HG03103 (cell line): ENCODE measurements at regions not wholly inside any gene's neighbourhood (a gene's known extent, or its start where the extent isn't known, plus 50 kb on each side); places are given as distances from the start of the nearest gene placed in this dataset.
"Not testable (repeated sequence)": the region's sequence is repeated elsewhere in the genome, so short reads cannot be mapped to it uniquely, and the experiment has no call there.

Source experiments
- ATAC-seq: cut with Tn5 transposase; IDR thresholded peaks from one replicate; pipeline ENCODE4 v1.9.1; 2021; ENCODE audit warnings: low read depth; ENCODE audit not compliant: unreplicated experiment

GRCh38 chr14:30153717-30154116, 226.1 kb upstream of the PRKD1 start:
- ATAC-seq: no peak

DNA sequence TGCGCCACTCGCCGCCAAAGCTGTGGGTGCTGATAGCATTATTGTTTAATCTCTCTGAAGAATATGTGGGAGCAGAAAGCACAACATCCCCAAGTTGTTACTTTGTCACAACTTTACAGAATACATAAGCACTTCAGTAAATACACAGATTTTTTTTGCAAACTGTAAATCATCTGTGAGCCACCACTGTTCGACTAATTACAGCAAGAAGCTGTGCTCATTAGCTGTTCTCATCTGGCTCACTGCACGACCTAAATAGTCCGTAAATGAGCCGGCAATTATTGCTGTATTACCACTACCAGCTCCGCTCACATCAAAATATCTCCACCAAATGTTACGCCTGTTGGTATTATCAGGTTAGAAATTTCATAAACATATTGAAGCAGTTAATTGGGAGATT, 228.9 kb upstream of the PRKD1 start:
- ATAC-seq: no peak

DNA sequence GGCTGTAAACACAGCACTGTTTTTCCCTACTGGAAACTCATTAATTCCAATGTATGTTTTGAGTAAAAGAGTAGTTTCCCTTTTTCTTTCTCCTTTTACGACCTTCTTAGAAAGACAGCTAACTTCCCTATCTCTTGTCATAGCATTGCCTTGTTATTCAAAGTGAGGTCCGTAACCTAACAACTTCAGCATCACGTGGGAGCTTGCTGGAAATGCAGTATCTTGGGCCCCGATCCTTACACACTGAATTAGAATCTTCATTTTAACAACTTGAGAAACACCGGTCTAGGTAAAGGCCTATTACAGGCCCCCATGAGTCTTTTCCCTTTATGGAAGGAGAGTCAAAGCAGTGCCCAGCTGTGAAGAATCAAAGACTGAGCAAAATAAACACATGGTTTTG, 230.7 kb upstream of the PRKD1 start:
- ATAC-seq: no peak

- ATAC-seq: no peak
These were observed 231.7 kb upstream of the PRKD1 start for GRCh38 chr14:30159374-30159773.

DNA sequence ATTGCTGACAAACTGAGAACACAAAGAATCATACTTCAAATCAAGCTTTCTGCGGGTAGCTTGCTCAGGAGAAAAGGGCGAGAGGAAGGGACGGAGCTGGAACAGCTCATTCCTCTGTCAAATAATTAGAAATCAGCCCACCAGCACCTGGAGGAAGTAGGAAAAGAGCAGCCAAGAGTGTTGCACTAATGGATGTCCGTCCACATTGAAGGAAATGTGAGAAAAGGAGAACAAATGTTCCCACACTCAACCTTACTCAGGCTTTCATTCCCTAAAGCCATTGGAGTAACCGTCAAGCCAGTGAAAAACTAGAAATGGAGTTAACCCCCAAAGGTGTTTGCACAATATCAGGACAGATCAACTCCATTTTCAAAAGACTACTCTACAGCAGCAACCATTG, 233.0 kb upstream of the PRKD1 start:
- no peak for ATAC-seq

DNA sequence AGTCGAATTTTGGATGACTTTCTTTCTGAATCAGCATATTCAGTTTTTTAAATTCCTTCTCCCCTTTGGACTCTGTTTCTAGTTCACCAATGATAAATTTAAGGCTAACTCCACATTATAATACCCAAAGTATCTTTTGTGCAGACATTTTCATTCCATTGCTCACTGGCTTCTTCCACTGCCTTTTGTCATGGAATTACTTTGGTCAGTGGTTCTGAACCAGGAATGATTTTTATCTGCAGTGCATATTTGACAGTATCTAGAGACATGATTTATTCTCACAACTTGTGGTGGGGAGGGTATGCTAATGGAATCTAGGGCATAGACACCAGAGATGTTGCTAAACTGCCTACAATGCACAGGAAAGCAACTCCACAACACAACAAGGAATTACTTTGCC, 234.4 kb upstream of the PRKD1 start:
- ATAC-seq: no peak

DNA sequence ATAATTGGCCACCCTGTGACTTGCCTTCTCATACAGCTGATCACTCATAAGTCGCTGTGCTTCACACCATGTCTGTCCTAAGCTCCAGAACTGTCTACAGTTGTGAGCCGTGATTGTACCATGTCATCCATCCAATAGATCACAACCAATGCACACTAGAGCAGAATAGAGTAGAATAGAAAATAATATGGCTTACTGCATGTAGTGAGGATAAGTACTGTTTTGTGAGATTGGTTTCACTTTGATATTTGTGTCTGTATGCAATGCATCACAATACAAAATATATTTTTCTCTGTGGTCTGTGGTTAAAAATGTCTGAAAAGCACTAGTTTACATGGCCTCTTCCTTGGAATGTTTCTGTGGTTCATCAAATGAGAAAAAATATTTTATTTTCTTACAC, 237.6 kb upstream of the PRKD1 start:
- no peak for ATAC-seq

DNA sequence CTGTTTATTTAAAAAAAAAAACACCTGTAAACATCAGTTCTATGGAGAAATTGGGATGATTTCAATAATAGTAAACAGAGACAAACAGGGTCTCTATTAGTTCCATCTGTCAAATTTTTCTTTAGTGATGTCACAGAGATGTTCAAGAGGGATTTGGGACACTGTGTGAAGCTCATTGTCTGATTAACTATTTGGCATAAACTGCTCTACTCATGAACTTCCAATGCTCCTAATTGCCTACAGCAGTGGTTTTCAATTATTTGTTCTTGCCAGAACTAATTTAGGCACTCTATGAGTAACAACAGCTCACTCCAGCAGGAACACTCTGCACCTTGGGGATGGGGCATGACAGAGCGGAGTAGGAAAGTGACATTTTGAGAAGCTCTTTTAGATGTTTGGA, 250.1 kb upstream of the PRKD1 start:
- no peak for ATAC-seq

GRCh38 chr14:30179381-30180130, 251.9 kb upstream of the PRKD1 start:
- no peak for ATAC-seq

GRCh38 chr14:30180219-30180618, 252.6 kb upstream of the PRKD1 start:
- ATAC-seq: no peak

DNA sequence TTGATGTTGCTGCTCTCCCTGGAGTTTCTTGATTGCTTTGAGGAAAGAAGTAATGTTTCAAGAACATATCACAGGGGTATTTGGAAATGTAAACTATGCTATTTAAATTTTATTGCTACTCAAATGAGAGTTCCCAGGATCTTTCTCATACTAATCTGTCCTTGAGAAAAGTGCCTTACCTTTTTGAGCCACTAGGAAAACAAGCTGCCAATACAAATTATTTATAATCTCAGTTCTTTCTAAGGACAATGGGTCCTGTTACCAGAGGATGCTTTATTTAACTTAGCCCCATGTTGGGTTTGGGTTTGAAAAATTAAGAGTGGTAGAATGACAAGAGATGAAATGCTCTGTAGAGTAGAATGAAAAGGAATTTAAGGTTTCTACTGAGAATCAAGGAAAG, 258.2 kb upstream of the PRKD1 start:
- no peak for ATAC-seq

DNA sequence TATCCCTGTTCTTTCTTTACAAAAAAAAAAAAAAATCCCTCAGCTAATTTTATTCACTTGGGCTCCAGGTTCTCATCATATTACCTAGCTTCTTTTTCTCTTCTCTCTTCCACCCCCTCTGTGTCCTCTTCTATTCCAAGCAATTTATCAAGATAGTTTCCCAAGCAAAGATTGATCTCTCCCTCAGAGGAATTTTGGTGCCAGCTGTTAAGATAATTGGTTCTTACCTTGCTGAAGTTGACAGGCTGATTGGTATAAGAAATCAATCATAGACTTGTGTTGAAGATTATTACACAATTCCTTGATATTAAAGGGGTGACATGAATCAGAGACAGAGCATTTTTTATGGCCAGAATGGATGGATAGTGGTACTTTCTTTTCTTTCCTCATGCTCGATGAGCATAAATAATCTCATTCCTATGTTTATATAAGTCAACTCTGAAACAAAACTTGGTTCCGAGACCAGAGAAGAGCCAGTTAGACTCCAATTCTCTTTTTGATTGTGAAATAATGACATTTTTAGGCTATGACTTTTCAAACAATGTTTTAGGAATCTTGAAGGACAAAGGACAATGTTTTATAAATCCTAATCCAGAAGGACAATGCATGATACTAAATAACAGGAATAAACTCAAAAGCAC, 264.1 kb upstream of the PRKD1 start:
- no peak for ATAC-seq

GRCh38 chr14:30193101-30193500, 265.5 kb upstream of the PRKD1 start:
- no peak for ATAC-seq

DNA sequence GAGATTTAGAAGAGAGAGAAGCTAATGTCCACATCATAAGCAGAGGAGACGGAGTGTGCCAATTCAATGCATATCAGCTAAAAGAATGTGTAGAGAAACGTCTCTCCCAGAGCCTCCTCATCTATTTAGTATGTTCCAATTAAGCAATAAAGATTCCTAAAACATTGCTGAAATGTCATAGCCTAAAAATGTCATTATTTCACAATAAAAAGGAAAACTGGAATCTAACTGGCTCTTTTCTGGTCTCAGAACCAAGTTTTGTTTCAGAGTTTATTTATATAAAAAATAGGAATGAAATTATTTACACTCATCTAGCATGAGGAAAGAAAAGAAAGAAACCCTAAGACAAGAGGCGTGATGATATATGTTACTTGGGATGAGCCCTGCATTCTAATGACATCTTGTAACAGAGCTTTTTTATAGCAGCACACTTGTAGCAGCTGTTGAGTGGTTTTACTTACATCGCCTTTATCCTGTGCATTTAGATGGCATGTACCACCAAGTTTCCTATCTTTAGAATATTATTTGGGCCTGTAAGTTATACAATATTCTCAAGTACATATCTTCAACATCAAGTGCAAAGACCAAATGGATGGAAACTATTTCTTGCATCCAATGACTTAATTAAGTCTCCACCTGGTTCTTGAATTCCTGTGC, 266.3 kb upstream of the PRKD1 start:
- ATAC-seq: no peak

GRCh38 chr14:30194741-30195148, 267.1 kb upstream of the PRKD1 start:
- ATAC-seq: no peak

GRCh38 chr14:30195941-30196340, 268.3 kb upstream of the PRKD1 start:
- no peak for ATAC-seq

DNA sequence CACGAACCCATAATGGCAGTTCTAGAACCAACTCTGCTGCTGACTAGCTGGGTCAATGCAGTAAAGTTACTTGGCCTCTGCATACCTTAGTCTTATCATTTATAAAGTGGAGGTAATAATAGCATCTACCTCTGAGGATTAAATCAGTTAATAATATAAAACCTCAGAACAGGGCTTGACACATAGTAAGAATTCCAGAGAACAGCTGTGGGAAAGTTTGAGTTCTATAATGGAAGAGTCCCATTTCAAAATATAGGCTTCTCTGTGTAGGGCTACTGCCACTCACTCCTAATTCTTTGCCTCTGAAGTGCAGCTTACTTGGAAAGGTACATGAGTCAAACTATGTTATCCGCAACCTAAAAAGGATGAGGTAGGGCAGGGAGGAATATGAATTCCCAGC, 269.2 kb upstream of the PRKD1 start:
- no peak for ATAC-seq

GRCh38 chr14:30198720-30199119, 271.1 kb upstream of the PRKD1 start:
- not testable (repeated sequence) for ATAC-seq

GRCh38 chr14:30204431-30204980, 276.9 kb upstream of the PRKD1 start:
- no peak for ATAC-seq

DNA sequence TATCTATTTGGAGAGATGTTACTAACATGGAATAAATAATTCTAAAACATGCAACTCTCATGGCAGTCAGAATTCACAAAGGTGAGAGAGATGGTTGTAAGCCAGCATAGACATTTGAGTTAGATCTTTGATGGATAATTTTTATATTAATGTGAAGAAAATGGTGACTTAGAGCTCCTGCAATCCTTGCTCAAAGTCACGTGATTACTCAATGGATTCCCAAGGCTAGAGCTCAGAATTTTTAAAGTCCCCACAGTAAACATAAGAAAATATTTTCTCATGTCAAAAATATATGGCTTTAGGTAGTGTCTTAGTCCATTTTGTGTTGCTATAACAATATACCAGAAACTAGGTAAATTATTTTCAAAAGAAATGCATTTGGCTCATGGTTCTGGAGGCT, 281.5 kb upstream of the PRKD1 start:
- no peak for ATAC-seq

DNA sequence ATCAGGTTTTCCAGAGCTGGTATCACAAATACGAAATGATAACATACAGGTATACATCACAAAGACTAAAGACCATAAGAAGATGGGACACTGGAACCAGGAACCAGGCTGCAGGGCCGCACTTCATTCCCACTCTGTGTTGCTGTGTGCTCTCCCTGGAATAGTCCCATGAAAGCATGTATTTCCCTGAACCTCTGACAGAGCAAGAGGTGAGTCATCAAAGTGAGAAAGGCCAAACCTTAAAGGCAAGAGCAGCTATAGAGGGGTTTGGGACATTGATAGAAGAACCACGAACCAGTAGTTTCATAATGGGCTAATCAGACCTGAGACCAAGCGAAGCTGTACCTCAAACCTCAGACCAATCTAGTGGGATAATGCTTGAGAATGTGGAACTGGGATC, 283.0 kb upstream of the PRKD1 start:
- ATAC-seq: no peak

DNA sequence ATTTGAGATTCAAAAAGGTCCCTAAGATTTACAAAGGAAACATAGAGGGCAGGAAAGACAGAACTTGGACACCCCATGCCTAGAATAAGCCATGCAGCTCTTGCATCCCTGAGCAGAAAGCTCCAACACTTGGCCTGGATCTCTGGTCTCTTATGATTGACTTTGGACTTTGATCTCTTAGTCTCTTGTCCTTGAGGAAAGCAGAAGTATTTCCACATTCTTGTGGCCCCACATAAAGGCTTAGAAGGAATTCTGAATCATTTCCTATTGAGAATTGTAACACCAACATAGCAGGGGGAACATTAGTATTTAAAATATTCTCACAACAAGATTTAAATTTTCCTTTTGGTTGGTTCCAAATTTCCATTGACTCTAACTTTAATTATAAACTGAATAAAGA, 283.7 kb upstream of the PRKD1 start:
- ATAC-seq: no peak
